ENCODE measurements at regions not wholly inside any gene's neighbourhood (a gene's known extent, or its start where the extent isn't known, plus 50 kb on each side); places are given as distances from the start of the nearest gene placed in this dataset.

- Histone ChIP-seq H3K4me3 (ENCODE audit: low read length in 3 of 3) (no peak overlapping the region), H3K36me3 (ENCODE audit: control insufficient read depth in 2 of 3, insufficient read depth in 3 of 3, low read length in 3 of 3) (no peaks in the 10 kb centered on the region), H3K9me3 (ENCODE audit: control insufficient read depth in 2 of 3, insufficient read depth in 1 of 3, low read length in 3 of 3) (no peaks in the 10 kb centered on the region), H3K27me3 (ENCODE audit: control insufficient read depth, insufficient read depth, low read length) (no peaks in the 10 kb centered on the region), H3K4me1 (ENCODE audit: control insufficient read depth in 2 of 3, insufficient read depth in 2 of 3, low read depth in 1 of 3, low read length in 3 of 3) (no peaks in the 10 kb centered on the region), H3K27ac (ENCODE audit: low read depth in 2 of 2, low read length in 2 of 2) (no peak overlapping the region), H3K9ac (ENCODE audit: low read length in 3 of 3) (no peak overlapping the region)
- intact Hi-C loops (cut with DNase I), result no loop called here
- DNase-seq (no peak), FAIRE-seq (no peak)
- TF ChIP-seq, protein P1, sequence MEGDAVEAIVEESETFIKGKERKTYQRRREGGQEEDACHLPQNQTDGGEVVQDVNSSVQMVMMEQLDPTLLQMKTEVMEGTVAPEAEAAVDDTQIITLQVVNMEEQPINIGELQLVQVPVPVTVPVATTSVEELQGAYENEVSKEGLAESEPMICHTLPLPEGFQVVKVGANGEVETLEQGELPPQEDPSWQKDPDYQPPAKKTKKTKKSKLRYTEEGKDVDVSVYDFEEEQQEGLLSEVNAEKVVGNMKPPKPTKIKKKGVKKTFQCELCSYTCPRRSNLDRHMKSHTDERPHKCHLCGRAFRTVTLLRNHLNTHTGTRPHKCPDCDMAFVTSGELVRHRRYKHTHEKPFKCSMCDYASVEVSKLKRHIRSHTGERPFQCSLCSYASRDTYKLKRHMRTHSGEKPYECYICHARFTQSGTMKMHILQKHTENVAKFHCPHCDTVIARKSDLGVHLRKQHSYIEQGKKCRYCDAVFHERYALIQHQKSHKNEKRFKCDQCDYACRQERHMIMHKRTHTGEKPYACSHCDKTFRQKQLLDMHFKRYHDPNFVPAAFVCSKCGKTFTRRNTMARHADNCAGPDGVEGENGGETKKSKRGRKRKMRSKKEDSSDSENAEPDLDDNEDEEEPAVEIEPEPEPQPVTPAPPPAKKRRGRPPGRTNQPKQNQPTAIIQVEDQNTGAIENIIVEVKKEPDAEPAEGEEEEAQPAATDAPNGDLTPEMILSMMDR (IDR thresholded peaks at IDR 0.05; ENCODE audit: borderline replicate concordance, extremely low read depth, insufficient read depth), result no peak
Observed at GRCh38 chr2:125870264-125870663, 785.7 kb upstream of the GYPC start.

GRCh38 chr2:125870746-125871145, 785.2 kb upstream of the GYPC start:
- FAIRE-seq (no peak), DNase-seq (no peak)
- TF ChIP-seq, protein P1 (IDR thresholded peaks at IDR 0.05; ENCODE audit: borderline replicate concordance, extremely low read depth, insufficient read depth), result no peak
- no peak overlapping the region for H3K27ac ChIP-seq (ENCODE audit: low read depth in 2 of 2, low read length in 2 of 2)
- no peaks in the 10 kb centered on the region for H3K4me1 ChIP-seq (ENCODE audit: control insufficient read depth in 2 of 3, insufficient read depth in 2 of 3, low read depth in 1 of 3, low read length in 3 of 3)
- no peaks in the 10 kb centered on the region for H3K27me3 ChIP-seq (ENCODE audit: control insufficient read depth, insufficient read depth, low read length)
- no peaks in the 10 kb centered on the region for H3K9me3 ChIP-seq (ENCODE audit: control insufficient read depth in 2 of 3, insufficient read depth in 1 of 3, low read length in 3 of 3)
- H3K9ac ChIP-seq (ENCODE audit: low read length in 3 of 3), result no peak overlapping the region
- no peaks in the 10 kb centered on the region for H3K36me3 ChIP-seq (ENCODE audit: control insufficient read depth in 2 of 3, insufficient read depth in 3 of 3, low read length in 3 of 3)
- intact Hi-C loops (cut with DNase I), result no loop called here
- no peak overlapping the region for H3K4me3 ChIP-seq (ENCODE audit: low read length in 3 of 3)

- no peak for FAIRE-seq
Observed at GRCh38 chr2:125874564-125874963, 781.4 kb upstream of the GYPC start.

More at GRCh38 chr2:125874564-125874963, 781.4 kb upstream of the GYPC start:
- H3K27me3 ChIP-seq (ENCODE audit: control insufficient read depth, insufficient read depth, low read length), result no peaks in the 10 kb centered on the region
- TF ChIP-seq, protein P1 (IDR thresholded peaks at IDR 0.05; ENCODE audit: borderline replicate concordance, extremely low read depth, insufficient read depth), result no peak
- no peaks in the 10 kb centered on the region for H3K4me1 ChIP-seq (ENCODE audit: control insufficient read depth in 2 of 3, insufficient read depth in 2 of 3, low read depth in 1 of 3, low read length in 3 of 3)
- H3K9ac ChIP-seq (ENCODE audit: low read length in 3 of 3), result no peak overlapping the region
- no peak overlapping the region for H3K27ac ChIP-seq (ENCODE audit: low read depth in 2 of 2, low read length in 2 of 2)
- H3K9me3 ChIP-seq (ENCODE audit: control insufficient read depth in 2 of 3, insufficient read depth in 1 of 3, low read length in 3 of 3), result no peaks in the 10 kb centered on the region
- H3K36me3 ChIP-seq (ENCODE audit: control insufficient read depth in 2 of 3, insufficient read depth in 3 of 3, low read length in 3 of 3), result no peaks in the 10 kb centered on the region
- DNase-seq, result peak in 2 of 5 donors; percentile 3 to 15
- H3K4me3 ChIP-seq (ENCODE audit: low read length in 3 of 3), result no peak overlapping the region
- intact Hi-C loops (cut with DNase I), result no loop called here
